HK-2 (cell line): ENCODE measurements at regions not wholly inside any gene's neighbourhood (a gene's known extent, or its start where the extent isn't known, plus 50 kb on each side); places are given as distances from the start of the nearest gene placed in this dataset.
"Not testable (repeated sequence)": the region's sequence is repeated elsewhere in the genome, so short reads cannot be mapped to it uniquely, and the experiment has no call there.

Experiments used
- DNase-seq: peaks from one replicate; pipeline ENCODE4 v3.0.0-alpha.2; 2018; ENCODE audit not compliant: unreplicated experiment

DNA sequence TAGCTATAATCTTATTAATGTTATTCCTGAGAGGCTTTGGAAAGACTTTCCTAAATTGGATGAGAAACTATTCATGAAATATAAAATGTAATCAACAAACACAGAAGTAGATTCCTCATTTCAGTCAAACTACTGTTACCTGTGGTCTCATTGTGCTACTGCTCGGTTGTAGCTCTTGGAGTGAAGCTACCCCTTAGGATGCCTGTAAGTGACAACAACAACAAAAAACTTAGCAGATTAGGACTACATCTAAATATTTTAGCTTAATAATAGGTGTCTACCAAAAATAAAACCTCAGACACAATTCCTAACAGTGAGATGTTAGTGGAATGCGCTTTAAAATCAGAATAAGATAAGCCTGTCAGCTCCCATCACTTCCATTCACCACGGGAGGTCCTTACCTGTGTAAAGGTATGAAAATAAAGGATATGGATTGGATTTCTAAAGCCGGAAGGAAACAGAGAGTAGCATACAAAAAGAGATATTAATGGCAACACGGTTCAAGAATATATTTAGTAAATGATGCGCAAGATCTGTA, 369.2 kb downstream of the OSTF1 start:
- DNase-seq: no peak

DNA sequence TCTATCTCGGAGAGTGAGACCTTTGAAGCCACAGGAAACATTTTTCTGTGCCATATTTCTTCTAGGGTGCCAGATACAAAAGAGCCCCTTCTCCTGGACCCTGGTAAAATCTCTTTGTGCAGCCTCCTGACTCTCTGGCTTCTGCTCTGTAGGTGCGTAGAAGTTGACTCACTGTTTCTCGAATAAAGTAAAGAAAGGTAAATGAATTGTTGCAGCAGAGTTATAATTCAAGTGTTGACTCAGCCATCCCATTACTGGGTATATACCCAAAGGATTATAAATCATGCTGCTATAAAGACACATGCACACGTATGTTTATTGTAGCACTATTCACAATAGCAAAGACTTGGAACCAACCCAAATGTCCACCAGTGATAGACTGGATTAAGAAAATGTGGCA, 371.0 kb downstream of the OSTF1 start:
- not testable (repeated sequence) for DNase-seq

DNA sequence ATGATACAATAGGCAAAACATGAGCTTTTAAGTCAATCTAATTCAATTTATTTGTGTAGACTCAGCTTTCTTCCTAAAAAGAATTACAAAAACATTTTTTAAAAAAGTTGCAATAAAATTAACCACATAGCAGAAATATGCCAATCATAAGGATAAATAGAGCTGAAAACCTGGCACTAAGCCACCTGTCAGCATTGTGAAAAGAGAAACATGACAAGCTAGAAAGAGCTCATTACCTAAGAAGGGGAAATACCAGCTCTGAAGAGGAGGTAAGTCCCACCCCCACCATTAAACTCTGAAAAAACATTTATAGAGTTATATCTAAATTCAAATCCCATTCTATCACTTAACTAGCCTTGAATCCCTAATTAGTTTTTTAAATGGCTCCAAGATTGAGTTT, 372.9 kb downstream of the OSTF1 start:
- DNase-seq: no peak

DNA sequence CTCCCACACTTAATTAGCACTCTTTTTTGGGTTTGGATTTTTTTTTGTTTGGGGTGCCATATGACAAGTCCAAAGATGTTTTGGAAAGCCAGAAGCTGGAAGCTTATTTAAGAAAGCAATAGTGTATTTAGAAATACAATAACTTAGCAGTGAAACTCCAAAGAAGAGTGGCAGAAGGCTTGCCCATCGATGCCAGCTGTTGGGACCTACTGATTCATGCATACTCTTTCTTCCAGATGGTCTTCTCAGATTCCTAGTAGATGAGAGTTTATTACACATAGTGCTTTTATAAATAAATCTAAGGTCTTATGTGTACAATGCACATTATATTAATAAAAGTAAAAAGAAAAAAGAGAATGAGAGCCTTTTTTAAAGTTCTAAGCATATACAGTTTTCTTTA, 374.6 kb downstream of the OSTF1 start:
- no peak for DNase-seq

DNA sequence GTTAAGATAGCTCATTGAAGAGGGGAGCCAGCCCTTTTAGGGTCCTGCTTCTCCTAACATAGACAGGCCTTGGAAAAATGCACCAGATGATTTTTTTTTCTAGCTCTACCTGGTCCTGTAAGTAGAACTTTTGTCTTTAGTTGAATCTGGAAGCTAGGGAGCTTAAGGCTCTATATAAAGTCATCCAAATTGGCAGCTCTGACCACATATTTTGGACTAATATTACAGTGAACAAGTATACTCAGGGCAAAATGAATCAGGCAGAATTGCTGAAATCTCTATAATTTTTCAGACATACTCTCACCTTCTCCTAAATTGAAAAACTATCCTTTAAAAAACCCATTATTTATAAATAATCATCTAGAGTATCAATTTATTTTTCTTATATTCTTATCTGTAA, 375.6 kb downstream of the OSTF1 start:
- no peak for DNase-seq

DNA sequence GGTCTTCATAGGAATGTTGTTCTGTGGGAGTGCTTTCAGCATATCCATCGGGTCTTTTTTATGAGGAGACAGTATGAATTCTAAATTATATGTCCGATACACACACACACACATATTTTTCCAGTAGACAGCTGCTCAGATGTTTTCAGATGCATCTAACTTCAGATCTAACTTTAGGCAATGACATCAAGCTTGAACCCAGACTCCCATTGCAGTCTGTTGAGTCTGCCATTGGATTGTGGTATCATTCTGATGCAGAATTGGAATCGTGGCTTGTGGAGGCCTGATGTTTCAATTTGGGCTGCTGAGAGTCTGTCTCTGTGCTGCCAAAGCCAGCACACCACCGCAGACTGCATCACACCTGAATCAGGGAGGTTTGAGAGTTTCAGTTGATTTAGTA, 376.4 kb downstream of the OSTF1 start:
- DNase-seq: no peak

DNA sequence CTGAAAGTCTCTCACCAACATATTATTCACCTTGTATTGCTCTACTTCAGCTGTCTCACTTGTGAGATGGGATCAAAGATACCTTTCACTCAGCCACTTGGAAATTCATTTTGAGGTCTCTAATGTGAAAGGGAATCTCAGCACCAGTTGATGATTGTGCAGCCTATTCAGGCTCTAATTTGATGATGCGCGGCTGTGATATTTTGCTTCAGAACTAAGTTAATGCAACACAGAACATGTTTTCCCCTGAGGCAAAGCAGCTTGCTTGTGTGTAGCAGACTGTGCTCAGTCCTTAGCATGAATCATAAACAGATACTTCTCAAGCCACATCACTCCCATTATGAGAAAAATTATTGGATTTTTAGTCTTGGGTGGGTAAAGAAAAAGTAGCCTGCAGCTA, 378.8 kb downstream of the OSTF1 start:
- DNase-seq: no peak

DNA sequence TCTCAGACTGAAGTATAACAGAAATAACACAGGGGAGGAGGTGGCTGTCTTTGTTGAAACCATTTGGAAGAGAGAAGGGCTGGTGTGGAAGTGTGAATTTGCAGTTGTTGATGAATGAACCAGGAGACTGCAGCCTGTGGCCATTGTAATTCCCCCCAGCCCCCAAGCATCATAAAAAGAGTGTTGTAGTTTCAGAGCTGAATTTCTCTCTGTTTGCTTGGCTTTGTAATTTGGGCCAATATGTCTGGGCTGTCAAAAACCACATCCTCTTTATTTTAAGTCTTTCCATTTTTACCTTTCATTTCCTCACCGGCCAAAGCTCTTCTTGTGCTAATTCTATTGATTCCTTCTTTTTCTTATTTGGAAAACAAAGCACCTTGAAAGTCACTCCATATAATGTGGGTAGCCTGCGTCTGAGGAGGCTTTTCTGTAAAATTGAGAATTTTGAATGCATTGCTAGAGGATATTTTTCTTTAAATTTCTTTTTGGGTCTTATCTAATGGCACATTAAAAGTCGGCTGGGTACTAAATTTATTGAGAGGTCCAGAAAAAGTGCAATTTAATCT, 383.3 kb downstream of the OSTF1 start:
- no peak for DNase-seq

DNA sequence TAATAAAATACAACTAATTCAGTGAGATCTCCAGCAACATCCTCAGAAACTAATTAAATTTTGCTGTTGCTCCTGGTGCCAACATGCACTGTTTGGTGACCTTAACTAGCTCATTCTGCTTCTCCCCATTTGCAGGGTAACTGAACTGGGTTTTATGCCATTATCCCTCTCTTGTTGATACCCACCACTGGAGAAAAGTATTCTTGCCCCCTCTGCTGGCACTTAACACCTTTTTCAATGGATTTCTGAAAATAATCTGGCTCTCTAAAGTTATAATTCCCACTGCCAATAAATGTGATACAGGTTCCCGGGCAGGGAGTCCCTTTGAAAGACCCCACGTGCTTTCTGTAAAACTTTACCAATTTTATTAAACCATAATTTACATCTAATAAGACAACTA, 394.3 kb downstream of the OSTF1 start:
- DNase-seq: no peak

DNA sequence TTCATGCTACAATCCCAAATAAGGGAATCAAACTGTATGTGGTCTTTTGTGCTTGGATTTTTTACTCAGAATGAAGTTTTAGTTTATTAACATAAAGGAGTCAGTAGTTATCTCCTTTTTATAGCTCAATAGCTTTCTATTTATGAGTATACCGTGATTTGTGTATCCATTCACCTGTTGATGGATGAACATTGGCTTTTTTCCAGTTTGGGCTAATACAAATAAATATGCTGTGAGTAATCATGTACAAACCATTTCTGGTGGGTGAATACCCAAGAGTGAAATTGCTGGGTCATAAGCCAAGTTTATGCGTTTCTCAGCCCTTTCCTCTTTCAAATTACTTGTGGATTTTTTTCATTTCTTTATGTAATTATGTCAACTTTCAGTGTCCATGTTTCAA, 395.3 kb downstream of the OSTF1 start:
- DNase-seq: no peak

DNA sequence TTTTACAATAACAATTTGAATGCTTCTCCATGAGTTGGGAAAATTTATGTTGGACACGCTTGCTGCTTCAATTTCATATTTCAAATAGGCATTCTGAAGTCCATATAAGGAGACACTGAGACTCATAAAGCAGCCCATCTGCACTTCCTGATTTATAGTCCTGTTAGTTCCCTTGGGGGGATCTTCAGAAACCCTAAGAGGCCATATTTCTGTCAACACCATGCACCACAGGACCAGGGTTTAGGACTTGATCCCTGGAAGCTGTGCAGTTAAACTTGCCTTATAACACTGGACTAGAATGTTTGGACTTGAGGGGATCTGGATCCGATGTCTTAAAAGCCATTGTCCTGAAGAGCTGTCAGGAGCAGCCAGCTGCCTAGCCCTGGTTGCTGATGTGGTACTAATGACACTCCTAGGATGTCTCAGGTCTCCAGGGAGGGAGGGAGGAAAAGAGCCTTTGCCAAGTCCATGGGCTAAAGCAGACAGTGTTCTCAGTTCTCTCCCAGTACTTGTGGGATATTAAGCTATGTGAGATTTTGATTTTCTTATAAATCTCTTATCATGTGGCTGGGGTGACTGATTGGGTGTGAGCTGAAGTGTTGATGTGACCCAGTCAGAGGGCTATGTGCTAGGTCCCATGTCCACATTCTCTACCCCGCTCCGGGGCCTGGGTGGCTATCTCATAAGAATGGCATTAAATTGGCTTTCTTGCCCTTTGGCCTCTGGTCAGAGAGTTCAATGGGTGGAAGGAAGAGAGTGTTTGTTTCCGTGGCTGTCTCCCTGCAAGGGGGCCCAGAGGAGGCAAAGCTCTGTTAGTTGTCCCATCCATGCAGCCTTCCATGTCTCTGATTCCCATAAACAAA, 399.8 kb downstream of the OSTF1 start:
- DNase-seq: no peak

DNA sequence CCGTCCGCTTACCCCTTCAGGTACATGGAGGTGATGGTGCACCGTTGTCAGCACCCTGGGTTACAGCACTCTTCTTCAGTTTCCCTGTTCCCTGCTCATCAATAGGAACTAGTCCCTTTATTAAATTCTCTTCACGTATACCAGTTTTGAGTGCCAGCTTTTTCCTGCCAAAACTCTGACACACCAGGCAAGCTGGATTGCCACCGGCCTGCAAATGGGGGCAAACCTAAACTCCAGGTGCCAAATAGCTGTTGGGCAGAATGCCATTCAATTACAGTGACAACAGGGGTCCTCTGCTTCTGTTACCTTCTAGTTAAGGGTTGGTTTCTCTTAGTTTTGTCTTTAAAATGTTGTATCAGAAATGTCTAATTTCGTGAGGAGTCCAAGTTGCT, 400.4 kb downstream of the OSTF1 start:
- no peak for DNase-seq

DNA sequence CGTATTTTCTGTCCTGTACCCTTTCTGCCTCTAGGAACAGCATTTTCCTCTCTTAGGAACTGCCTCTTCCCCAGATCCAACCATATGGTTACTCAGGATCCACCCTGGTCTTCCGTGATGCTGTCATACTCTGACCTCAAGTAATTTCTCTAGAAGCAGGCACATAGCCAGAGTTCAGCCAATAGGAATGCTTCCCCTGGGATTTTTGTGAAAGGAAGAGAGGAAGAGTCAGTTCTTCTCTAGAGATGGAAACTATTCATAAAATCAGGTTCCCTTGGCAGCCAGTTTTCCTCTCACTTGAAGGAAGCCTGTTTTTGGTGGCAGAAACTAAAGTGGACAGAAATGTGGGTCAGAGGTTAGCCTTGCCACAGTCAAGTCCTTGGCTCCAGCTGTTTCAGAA, 400.1 kb upstream of the PCSK5 start:
- no peak for DNase-seq

DNA sequence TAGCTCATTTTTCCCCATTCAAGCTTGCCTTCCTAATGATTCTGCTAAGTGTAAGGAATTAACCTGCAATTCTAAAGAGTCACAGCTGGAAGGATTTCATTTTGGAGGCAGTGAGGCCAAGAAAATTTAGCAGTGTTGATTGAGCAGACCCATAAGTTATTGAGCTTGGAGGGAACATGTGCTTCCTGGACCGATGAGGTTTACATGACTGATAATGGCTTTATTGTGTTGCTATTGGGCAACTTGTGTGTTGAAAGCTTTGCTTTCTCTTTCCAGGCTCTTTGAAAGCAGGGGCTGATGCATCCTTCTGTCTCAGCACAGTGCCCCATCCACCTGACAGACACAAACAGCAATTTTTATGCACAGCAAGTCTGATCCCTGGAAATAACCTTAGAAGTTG, 398.9 kb upstream of the PCSK5 start:
- no peak for DNase-seq

DNA sequence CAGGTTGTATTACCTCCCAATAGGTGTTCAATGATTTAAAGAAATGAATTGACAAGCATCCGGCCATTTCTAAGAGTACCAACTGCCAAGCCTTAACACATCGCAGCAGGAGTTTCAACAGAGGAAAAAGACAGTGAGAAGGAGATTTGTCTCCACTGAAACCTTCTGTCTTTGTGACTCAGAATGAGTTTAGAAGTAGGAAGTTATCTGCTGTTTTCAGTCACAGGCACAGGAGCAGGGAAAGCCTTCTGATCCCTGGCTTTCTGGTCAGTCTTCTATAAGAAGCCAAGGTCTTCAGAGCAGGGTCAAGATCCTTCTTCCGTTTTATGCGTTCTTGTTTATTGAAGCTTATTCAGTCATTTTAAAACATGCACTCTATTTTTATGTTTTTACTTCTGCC, 390.7 kb upstream of the PCSK5 start:
- DNase-seq: no peak

DNA sequence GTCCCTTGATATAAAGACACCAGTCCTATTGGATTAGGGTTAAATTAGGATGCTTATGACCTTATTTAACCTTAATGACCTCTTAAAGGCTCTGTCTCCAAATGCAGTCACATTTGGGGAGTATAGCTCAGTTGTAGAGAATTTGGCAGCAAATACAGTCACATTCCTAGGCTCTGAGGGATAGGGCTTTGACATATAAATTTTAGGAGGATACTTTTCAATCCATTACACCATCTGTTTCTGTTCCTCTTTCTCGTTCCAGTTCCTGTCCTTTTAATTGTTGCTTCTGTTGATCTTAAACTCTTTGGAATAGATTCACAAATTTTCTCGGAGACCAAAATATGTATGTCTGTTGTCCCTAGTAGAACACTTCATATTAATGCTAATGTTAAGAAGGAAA, 390.0 kb upstream of the PCSK5 start:
- no peak for DNase-seq

DNA sequence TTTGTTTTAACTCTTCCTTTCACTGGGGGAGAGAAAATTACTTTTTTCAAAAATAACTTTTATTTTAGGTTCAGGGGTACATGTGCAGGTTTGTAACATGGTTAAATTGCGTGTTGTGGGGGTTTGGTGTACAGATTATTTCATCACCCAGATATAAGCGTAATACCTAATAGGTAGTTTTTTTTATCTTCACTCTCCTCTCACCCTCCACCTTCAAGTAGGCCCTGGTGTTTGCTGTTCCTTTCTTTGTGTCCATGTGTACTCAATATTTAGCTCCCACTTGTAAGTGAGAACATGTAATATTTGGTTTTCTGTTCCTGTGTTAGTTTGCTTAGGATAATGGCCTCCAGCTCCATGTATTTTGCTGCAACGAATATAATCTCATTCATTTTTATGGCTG, 389.5 kb upstream of the PCSK5 start:
- not testable (repeated sequence) for DNase-seq

DNA sequence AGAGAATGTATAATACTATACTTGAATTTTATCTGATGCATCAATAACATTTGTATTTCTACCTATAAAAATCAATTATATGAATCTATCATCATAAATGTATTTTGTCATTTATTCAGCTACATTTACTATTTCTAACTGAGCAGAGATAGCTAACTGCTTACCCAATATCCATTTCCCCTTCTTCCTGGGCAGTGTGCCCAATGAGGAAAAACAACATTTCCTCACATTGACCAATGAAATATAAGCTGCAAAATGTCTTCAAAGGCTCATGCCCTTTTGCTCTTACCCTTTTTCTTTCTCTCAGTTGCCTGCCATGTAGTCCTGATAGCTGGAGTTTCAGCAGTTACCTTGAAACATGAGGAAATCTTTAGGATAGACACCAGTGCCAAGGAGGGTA, 385.8 kb upstream of the PCSK5 start:
- DNase-seq: no peak

DNA sequence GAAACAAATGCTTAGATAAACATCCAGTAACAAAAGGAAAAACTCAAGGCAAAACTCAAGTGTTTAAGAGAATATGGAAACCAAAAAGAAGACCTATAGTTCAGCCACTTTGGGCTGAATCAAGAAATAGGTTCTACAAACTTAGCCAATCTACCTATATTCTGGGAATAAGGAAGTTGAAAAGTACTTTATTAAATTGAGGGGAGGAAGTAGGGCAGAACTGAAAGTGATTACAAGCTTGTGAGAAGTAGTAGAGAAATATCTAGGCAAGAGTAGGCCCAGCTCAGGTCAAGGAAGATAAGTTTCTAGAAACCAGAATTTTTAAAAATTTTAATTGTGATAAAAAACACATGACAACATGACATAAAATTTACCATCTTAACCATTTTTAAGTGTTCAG, 384.8 kb upstream of the PCSK5 start:
- no peak for DNase-seq

DNA sequence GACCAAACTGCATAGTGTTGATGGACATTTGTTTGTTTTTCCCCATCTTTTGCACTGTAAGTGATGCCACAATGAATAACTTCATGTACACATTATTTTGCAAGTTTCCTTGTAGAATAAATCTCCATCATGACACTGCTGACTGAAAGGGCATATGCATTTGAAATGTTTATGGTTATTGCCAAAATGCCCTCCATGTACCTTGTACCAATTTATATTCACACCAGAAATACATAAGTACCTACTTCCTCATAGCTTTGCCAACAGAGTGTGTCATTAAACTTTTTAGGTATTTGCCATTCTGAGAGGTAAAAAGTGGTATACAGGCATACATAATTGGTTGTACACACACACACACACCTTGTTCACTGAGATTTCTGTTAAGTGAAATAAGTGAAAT, 361.0 kb upstream of the PCSK5 start:
- DNase-seq: no peak

DNA sequence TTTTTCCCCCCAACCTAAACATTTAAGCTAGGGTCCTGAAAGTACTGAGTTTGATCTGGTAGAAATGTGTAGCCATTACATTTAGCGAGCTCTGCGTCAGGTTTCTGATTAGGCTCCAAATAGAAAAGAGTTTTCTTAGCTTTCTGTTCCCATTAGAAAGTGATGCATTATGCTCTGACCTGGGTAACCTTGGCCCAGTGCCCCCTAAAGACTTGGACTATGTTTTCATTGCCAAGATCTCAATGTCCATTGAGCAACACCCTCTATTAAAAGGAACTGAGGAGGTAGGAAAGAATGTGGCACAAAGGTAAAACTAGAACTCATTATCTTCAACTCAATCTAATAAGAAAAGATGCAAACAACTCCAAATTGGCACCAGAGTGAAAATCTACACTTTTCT, 358.9 kb upstream of the PCSK5 start:
- DNase-seq: no peak

DNA sequence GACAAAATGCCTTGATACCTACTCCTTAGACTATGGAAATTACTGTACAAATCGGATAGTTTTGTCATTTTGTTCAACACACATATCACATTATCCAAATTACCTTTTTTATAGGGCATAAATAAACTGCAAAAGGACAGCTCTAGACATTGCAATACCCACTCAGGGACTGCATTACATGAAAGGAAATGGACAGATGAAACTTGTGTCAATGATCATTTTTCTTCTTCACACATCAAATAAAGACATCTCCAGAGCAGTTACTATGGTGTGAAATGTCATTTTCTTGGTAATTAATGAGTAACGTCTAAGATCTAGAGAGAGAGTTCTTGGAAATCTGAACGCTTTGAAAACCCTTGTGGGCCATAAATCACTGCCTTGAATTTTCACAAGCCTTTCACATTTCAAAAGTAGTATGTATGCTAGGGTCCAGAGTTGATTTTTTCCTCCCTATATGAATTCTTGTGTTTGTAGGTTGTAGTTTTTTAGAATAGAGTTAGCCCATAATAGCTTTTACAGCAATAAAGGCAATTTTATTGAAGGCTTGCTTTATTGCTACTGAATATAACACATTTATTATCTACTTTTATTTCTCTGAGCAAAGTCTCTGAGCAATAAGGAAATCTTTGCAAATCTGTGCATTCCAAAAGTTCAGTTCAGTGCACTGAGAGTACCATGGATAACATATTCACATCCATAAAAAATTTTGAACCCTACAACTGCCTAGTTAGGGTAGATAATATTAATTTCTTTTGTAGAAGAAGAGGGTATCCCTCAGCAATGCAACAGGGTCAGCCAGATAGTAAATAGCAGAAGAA, 358.0 kb upstream of the PCSK5 start:
- DNase-seq: no peak

DNA sequence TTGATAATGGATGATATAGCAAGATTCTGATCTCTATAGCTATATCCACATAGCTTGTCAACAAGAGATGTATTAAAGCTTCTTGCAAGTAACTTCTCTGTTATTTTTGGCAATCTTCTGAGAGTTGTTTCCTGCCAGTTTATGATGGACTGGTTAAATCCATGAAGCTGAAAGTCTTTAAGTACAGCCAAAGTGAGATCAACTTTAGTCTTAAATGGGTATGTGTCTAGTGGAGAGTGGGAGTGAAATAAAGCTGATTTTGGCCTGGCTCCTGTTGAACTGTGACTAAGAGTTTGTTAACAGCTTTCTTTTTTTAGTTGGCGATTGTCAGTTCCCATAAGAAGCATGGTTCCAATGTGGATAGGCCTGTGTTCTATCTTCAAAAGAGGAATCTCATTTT, 350.9 kb upstream of the PCSK5 start:
- DNase-seq: no peak
